H9 (cell line): ENCODE measurements at regions not wholly inside any gene's neighbourhood (a gene's known extent, or its start where the extent isn't known, plus 50 kb on each side); places are given as distances from the start of the nearest gene placed in this dataset.

Experiments used
- DNase-seq: peaks from one replicate; pipeline ENCODE4 v3.0.0-alpha.2; 2017
- H2AFZ ChIP-seq: one replicate; pipeline ENCODE4 v1.6.1; 2013; ENCODE audit warnings: mild to moderate bottlenecking, low read length, control low read depth, moderate library complexity
- H2AK5ac ChIP-seq: 2 replicates; pipeline ENCODE4 v1.6.1; 2013; ENCODE audit warnings: low read length, control low read depth, mixed read lengths; ENCODE audit not compliant: insufficient read length
- H2BK120ac ChIP-seq: one replicate; pipeline ENCODE4 v1.6.1; 2013; ENCODE audit warnings: low read depth, mild to moderate bottlenecking, low read length, control low read depth, inconsistent platforms; ENCODE audit not compliant: poor library complexity, severe bottlenecking
- H2BK12ac ChIP-seq: 2 replicates; pipeline ENCODE4 v1.6.1; 2013; ENCODE audit warnings: low read length, control low read depth, mixed read lengths, low read depth; ENCODE audit not compliant: insufficient read length
- H2BK15ac ChIP-seq: 2 replicates; pipeline ENCODE4 v1.6.1; 2013; ENCODE audit warnings: low read depth, low read length, control low read depth
- H2BK20ac ChIP-seq: one replicate; pipeline ENCODE4 v1.6.1; 2013; ENCODE audit warnings: low read depth, mild to moderate bottlenecking, low read length, control low read depth, inconsistent platforms; ENCODE audit not compliant: poor library complexity, severe bottlenecking
- H2BK5ac ChIP-seq: 2 replicates; pipeline ENCODE4 v1.6.1; 2013; ENCODE audit warnings: low read length, control low read depth, mixed read lengths; ENCODE audit not compliant: insufficient read length
- H3K14ac ChIP-seq: 2 replicates; pipeline ENCODE4 v1.6.1; 2013; ENCODE audit warnings: low read length, control low read depth; ENCODE audit not compliant: insufficient read depth
- H3K18ac ChIP-seq: 2 replicates; pipeline ENCODE4 v1.6.1; 2013; ENCODE audit warnings: low read depth, mild to moderate bottlenecking, mixed read lengths, low read length, control low read depth; ENCODE audit not compliant: insufficient read length
- H3K23ac ChIP-seq: 2 replicates; pipeline ENCODE4 v1.6.1; 2013; ENCODE audit warnings: low read length, control low read depth, mixed read lengths, low read depth; ENCODE audit not compliant: insufficient read length
- H3K23me2 ChIP-seq: 2 replicates; pipeline ENCODE4 v1.6.1; 2013; ENCODE audit warnings: low read depth, mild to moderate bottlenecking, mixed read lengths, low read length, control low read depth; ENCODE audit not compliant: insufficient read length, poor library complexity, severe bottlenecking
- H3K27ac ChIP-seq: 2 replicates; pipeline ENCODE4 v1.5.1; 2013; ENCODE audit warnings: low read length, control low read depth, mixed read lengths, low read depth; ENCODE audit not compliant: insufficient read length
- H3K27me3 ChIP-seq: 2 replicates; pipeline ENCODE4 v1.6.1; 2013; ENCODE audit warnings: low read length, control low read depth, inconsistent platforms; ENCODE audit not compliant: insufficient read depth
- H3K4ac ChIP-seq: 2 replicates; pipeline ENCODE4 v1.6.1; 2013; ENCODE audit warnings: low read depth, mild to moderate bottlenecking, control low read depth, inconsistent platforms, low read length, moderate library complexity
- H3K4me1 ChIP-seq: 2 replicates; pipeline ENCODE4 v1.6.1; 2013; ENCODE audit warnings: low read length, control low read depth, inconsistent platforms; ENCODE audit not compliant: insufficient read depth
- H3K4me2 ChIP-seq: 2 replicates; pipeline ENCODE4 v1.6.1; 2013; ENCODE audit warnings: low read length, control low read depth, mixed read lengths; ENCODE audit not compliant: insufficient read length, insufficient read depth
- H3K56ac ChIP-seq: 2 replicates; pipeline ENCODE4 v1.6.1; 2013; ENCODE audit warnings: low read depth, mild to moderate bottlenecking, mixed read lengths, low read length, control low read depth; ENCODE audit not compliant: insufficient read length
- H3K79me1 ChIP-seq: 2 replicates; pipeline ENCODE4 v1.6.1; 2013; ENCODE audit warnings: low read depth, mild to moderate bottlenecking, moderate library complexity, low read length, control low read depth, inconsistent platforms; ENCODE audit not compliant: insufficient read depth, poor library complexity, severe bottlenecking
- H3K79me2 ChIP-seq: 2 replicates; pipeline ENCODE4 v1.6.1; 2013; ENCODE audit warnings: low read length, control low read depth, inconsistent platforms; ENCODE audit not compliant: insufficient read depth
- H3K9ac ChIP-seq: 2 replicates; pipeline ENCODE4 v1.6.1; 2013; ENCODE audit warnings: low read length, control low read depth, mixed read lengths; ENCODE audit not compliant: insufficient read length; ENCODE audit errors: extremely low read depth
- H3K9me3 ChIP-seq: one replicate; pipeline ENCODE4 v1.6.1; 2013; ENCODE audit warnings: low read depth, low read length, inconsistent platforms; ENCODE audit not compliant: control insufficient read depth
- H3T11ph ChIP-seq: one replicate; pipeline ENCODE4 v1.6.1; 2013; ENCODE audit warnings: mild to moderate bottlenecking, low read length, control low read depth, inconsistent platforms
- H4K20me1 ChIP-seq: one replicate; pipeline ENCODE4 v1.6.1; 2013; ENCODE audit not compliant: control insufficient read depth, insufficient read length, insufficient read depth
- H4K5ac ChIP-seq: 2 replicates; pipeline ENCODE4 v1.6.1; 2013; ENCODE audit warnings: low read depth, mild to moderate bottlenecking, mixed read lengths, low read length, control low read depth; ENCODE audit not compliant: insufficient read length
- H4K8ac ChIP-seq: replicated peaks from 2 replicates; pipeline ENCODE4 v1.6.1; 2013; ENCODE audit warnings: low read length, control low read depth, mixed read lengths, low read depth; ENCODE audit not compliant: insufficient read length
- H4K91ac ChIP-seq: 2 replicates; pipeline ENCODE4 v1.6.1; 2013; ENCODE audit warnings: low read depth, mild to moderate bottlenecking, moderate library complexity, mixed read lengths, low read length, control low read depth; ENCODE audit not compliant: insufficient read length
- H3K27ac Mint-ChIP-seq, 3 experiments: 2 replicates in 2 of 3; 3 replicates in 1 of 3; pipeline ENCODE4 v1.8.0; 2020 to 2021; ENCODE audit warnings: mixed read lengths in 3 of 3, mild to moderate bottlenecking in 1 of 3, moderate library complexity in 1 of 3
- H3K27me3 Mint-ChIP-seq: 2 replicates; pipeline ENCODE4 v1.8.0; 2021; ENCODE audit warnings: low read depth, mild to moderate bottlenecking, moderate library complexity, mixed read lengths
- H3K36me3 Mint-ChIP-seq, 3 experiments: 2 replicates in 2 of 3; 3 replicates in 1 of 3; pipeline ENCODE4 v1.8.0; 2020 to 2021; ENCODE audit warnings: low read depth in 3 of 3, mixed read lengths in 3 of 3; ENCODE audit not compliant: insufficient read depth in 1 of 3
- H3K4me1 Mint-ChIP-seq, 2 experiments: 2 replicates each; pipeline ENCODE4 v1.8.0; 2020; ENCODE audit warnings: mixed read lengths in 2 of 2
- H3K4me3 Mint-ChIP-seq, 2 experiments: 2 replicates in 1 of 2; 3 replicates in 1 of 2; pipeline ENCODE4 v1.8.0; 2020 to 2021; ENCODE audit warnings: mild to moderate bottlenecking in 2 of 2, mixed read lengths in 2 of 2, moderate library complexity in 1 of 2
- H3K9me3 Mint-ChIP-seq, 2 experiments: 2 replicates in 1 of 2; 3 replicates in 1 of 2; pipeline ENCODE4 v1.8.0; 2020; ENCODE audit warnings: mild to moderate bottlenecking in 2 of 2, mixed read lengths in 2 of 2, moderate library complexity in 1 of 2
- CTCF ChIP-seq: fragments of 200-600 bp; sonication (generic); conservative IDR thresholded peaks from 3 replicates; pipeline ENCODE4 v1.8.0; 2021; ENCODE audit warnings: antibody characterized with exemption, mild to moderate bottlenecking
- WGBS: extraction: QIAGEN DNeasy Blood & Tissue Kit; methylation state at CpG from one replicate; pipeline ENCODE4 v1.1.7; 2013; ENCODE audit warnings: missing lambda C conversion rate, low lambda C conversion rate, mixed read lengths; ENCODE audit not compliant: insufficient read length; ENCODE audit errors: extremely low coverage; 5-methylcytosine and 5-hydroxymethylcytosine counted together

GRCh38 chr16:55039931-55040330 is 109.3 kb downstream of the IRX5 start:
- H4K5ac ChIP-seq = no peak overlapping the region
- H3K4me2 ChIP-seq = no peak overlapping the region
- no peak overlapping the region for H3K23ac ChIP-seq
- no peak overlapping the region for H2AFZ ChIP-seq
- Mint-ChIP-seq H3K4me3 (no peak overlapping the region), H3K4me1 (peaks cover 2 to 3% of the 10 kb centered on the region in 2 experiments; a peak in 3 of 4 replicates), H3K36me3 (no peaks in the 10 kb centered on the region), H3K9me3 (no peaks in the 10 kb centered on the region), H3K27ac (no peak overlapping the region; a peak in 1 of 7 replicates), H3K27me3 (peaks cover 10% of the 10 kb centered on the region; the same call in 1 of the 2 replicates)
- no peak overlapping the region for H4K91ac ChIP-seq
- no peaks in the 10 kb centered on the region for H3K4me1 ChIP-seq
- H2BK120ac ChIP-seq = no peak overlapping the region
- H3K27ac ChIP-seq = no peak overlapping the region
- H3K79me2 ChIP-seq = no peaks in the 10 kb centered on the region
- H3K9ac ChIP-seq = no peak overlapping the region
- H2BK5ac ChIP-seq = no peak overlapping the region
- H3K18ac ChIP-seq = no peak overlapping the region
- H4K8ac ChIP-seq = no peak overlapping the region
- H2BK20ac ChIP-seq = no peak overlapping the region
- H3K27me3 ChIP-seq = no peaks in the 10 kb centered on the region
- no peaks in the 10 kb centered on the region for H3K79me1 ChIP-seq
- H2BK12ac ChIP-seq = no peak overlapping the region
- H3T11ph ChIP-seq = no peak overlapping the region
- peak; percentile 10 for DNase-seq
- H3K14ac ChIP-seq = no peak overlapping the region; the same call in 1 of the 2 replicates
- H3K23me2 ChIP-seq = no peaks in the 10 kb centered on the region
- H3K9me3 ChIP-seq = no peaks in the 10 kb centered on the region
- H2AK5ac ChIP-seq = no peak overlapping the region
- no peak overlapping the region for H3K56ac ChIP-seq
- no peaks in the 10 kb centered on the region for H4K20me1 ChIP-seq
- TF ChIP-seq CTCF = no peak
- H2BK15ac ChIP-seq = no peak overlapping the region
- H3K4ac ChIP-seq = no peak overlapping the region
- WGBS = no CpG with 5 or more reads among the region's 8 CpGs
